Ovary (tissue), 3 donors: ENCODE measurements at regions not wholly inside any gene's neighbourhood (a gene's known extent, or its start where the extent isn't known, plus 50 kb on each side); places are given as distances from the start of the nearest gene placed in this dataset.

Experiments
- CTCF ChIP-seq, 3 donors: fragments of 450-650 bp in 2 of 3; fragments of 200-600 bp in 1 of 3; IDR thresholded peaks; one replicate each; pipeline versions ENCODE4 v1.5.1 to v1.8.0; 2016 to 2022; ENCODE audit warnings: antibody characterized with exemption in 3 of 3, mild to moderate bottlenecking in 1 of 3
- POLR2A ChIP-seq: fragments of 450-650 bp; IDR thresholded peaks from one replicate; pipeline ENCODE4 v1.6.1; 2017; ENCODE audit warnings: antibody characterized with exemption, mild to moderate bottlenecking, moderate library complexity
- donor health status: DM: no; HTN: no; CAD: no.

- no peak for TF ChIP-seq POLR2A
- no peak for TF ChIP-seq CTCF (IDR thresholded peaks at IDR 0.05)
These were observed 111.9 kb upstream of the KLF8 start for GRCh38 chrX:56120242-56120641.
